ENCODE measurements at regions not wholly inside any gene's neighbourhood (a gene's known extent, or its start where the extent isn't known, plus 50 kb on each side); places are given as distances from the start of the nearest gene placed in this dataset.

- H3K9me3 Mint-ChIP-seq, result no peaks in the 10 kb centered on the region
- H3K4me3 Mint-ChIP-seq, result peak overlapping the region; percentile 25 to 32
- H3K27ac Mint-ChIP-seq, result peak overlapping the region; percentile 24 to 80
- DNase-seq (no peak), ATAC-seq (replicated peaks) (no peak)
- no peaks in the 10 kb centered on the region for H3K27me3 Mint-ChIP-seq
- H3K36me3 Mint-ChIP-seq (ENCODE audit: insufficient read depth), result peaks cover 1% of the 10 kb centered on the region
- peaks cover 21 to 28% of the 10 kb centered on the region in 2 donors for H3K4me1 Mint-ChIP-seq (ENCODE audit: low read depth in 2 of 2)
These were observed 81.7 kb upstream of the RIPOR2 start for GRCh38 chr6:25017486-25017885.

GRCh38 chr6:25017932-25018567 is 82.3 kb upstream of the RIPOR2 start:
- ATAC-seq (replicated peaks), result peak; percentile 85

GRCh38 chr6:25018568-25018954 is 82.8 kb upstream of the RIPOR2 start:
- Mint-ChIP-seq H3K36me3 (ENCODE audit: insufficient read depth) (peaks cover 8% of the 10 kb centered on the region), H3K9me3 (no peaks in the 10 kb centered on the region), H3K27ac (no peak overlapping the region), H3K27me3 (no peaks in the 10 kb centered on the region), H3K4me1 (ENCODE audit: low read depth in 2 of 2) (peaks cover 21 to 24% of the 10 kb centered on the region in 2 donors), H3K4me3 (no peak overlapping the region)
- ATAC-seq (replicated peaks) (no peak), DNase-seq (no peak)

More at GRCh38 chr6:25017932-25018567, 82.3 kb upstream of the RIPOR2 start:
- peak; percentile 71 to 77 (median 73) for DNase-seq
- peaks cover 21 to 27% of the 10 kb centered on the region in 2 donors for H3K4me1 Mint-ChIP-seq (ENCODE audit: low read depth in 2 of 2)
- H3K27me3 Mint-ChIP-seq, result no peaks in the 10 kb centered on the region
- peak overlapping the region; percentile 24 to 80 for H3K27ac Mint-ChIP-seq
- no peaks in the 10 kb centered on the region for H3K9me3 Mint-ChIP-seq
- H3K4me3 Mint-ChIP-seq, result peak overlapping the region in 1 of 2 donors; percentile 32
- H3K36me3 Mint-ChIP-seq (ENCODE audit: insufficient read depth), result peaks cover 6% of the 10 kb centered on the region

- no peak for DNase-seq
- H3K36me3 Mint-ChIP-seq (ENCODE audit: insufficient read depth), result peaks cover 17% of the 10 kb centered on the region
- no peak overlapping the region for H3K4me3 Mint-ChIP-seq
- no peak for ATAC-seq (replicated peaks)
- no peak overlapping the region for H3K27ac Mint-ChIP-seq
- H3K4me1 Mint-ChIP-seq (ENCODE audit: low read depth in 2 of 2), result peaks cover 23 to 32% of the 10 kb centered on the region in 2 donors
- no peaks in the 10 kb centered on the region for H3K9me3 Mint-ChIP-seq
- H3K27me3 Mint-ChIP-seq, result no peaks in the 10 kb centered on the region
These were observed 86.4 kb upstream of the RIPOR2 start for GRCh38 chr6:25022140-25022553.

- no peaks in the 10 kb centered on the region for H3K9me3 Mint-ChIP-seq
- no peak for ATAC-seq (replicated peaks)
- no peaks in the 10 kb centered on the region for H3K27me3 Mint-ChIP-seq
- peaks cover 25% of the 10 kb centered on the region for H3K36me3 Mint-ChIP-seq (ENCODE audit: insufficient read depth)
- peaks cover 23 to 25% of the 10 kb centered on the region in 2 donors for H3K4me1 Mint-ChIP-seq (ENCODE audit: low read depth in 2 of 2)
- H3K4me3 Mint-ChIP-seq, result no peak overlapping the region
- no peak for DNase-seq
- peak overlapping the region in 1 of 2 donors; percentile 80 for H3K27ac Mint-ChIP-seq
These were observed 88.0 kb upstream of the RIPOR2 start for GRCh38 chr6:25023781-25024180.

- Mint-ChIP-seq H3K27ac (peak overlapping the region in 1 of 2 donors; percentile 70), H3K9me3 (no peaks in the 10 kb centered on the region), H3K4me3 (peak overlapping the region in 1 of 2 donors; percentile 25), H3K4me1 (ENCODE audit: low read depth in 2 of 2) (peaks cover 23 to 25% of the 10 kb centered on the region in 2 donors), H3K36me3 (ENCODE audit: insufficient read depth) (peaks cover 27% of the 10 kb centered on the region), H3K27me3 (no peaks in the 10 kb centered on the region)
- ATAC-seq (replicated peaks) (no peak), DNase-seq (no peak)
These were observed 89.1 kb upstream of the RIPOR2 start for GRCh38 chr6:25024821-25025220.

- Mint-ChIP-seq H3K9me3 (no peaks in the 10 kb centered on the region), H3K36me3 (ENCODE audit: insufficient read depth) (peaks cover 32% of the 10 kb centered on the region), H3K27ac (peak overlapping the region in 1 of 2 donors; percentile 92), H3K27me3 (no peaks in the 10 kb centered on the region), H3K4me3 (peak overlapping the region in 1 of 2 donors; percentile 25), H3K4me1 (ENCODE audit: low read depth in 2 of 2) (peaks cover 23 to 25% of the 10 kb centered on the region in 2 donors)
- no peak for ATAC-seq (replicated peaks)
- no peak for DNase-seq
These were observed 89.6 kb upstream of the RIPOR2 start for GRCh38 chr6:25025248-25025918.

GRCh38 chr6:25025919-25026301 is 90.2 kb upstream of the RIPOR2 start:
- ATAC-seq (replicated peaks), result no peak

GRCh38 chr6:25026723-25027122 is 91.0 kb upstream of the RIPOR2 start:
- Mint-ChIP-seq H3K36me3 (ENCODE audit: insufficient read depth) (peaks cover 38% of the 10 kb centered on the region), H3K9me3 (no peaks in the 10 kb centered on the region), H3K4me3 (peak overlapping the region; percentile 12 to 20), H3K27ac (peak overlapping the region; percentile 91 to 92), H3K4me1 (ENCODE audit: low read depth in 2 of 2) (peaks cover 21 to 25% of the 10 kb centered on the region in 2 donors), H3K27me3 (no peaks in the 10 kb centered on the region)
- DNase-seq (no peak), ATAC-seq (replicated peaks) (no peak)

More at GRCh38 chr6:25025919-25026301, 90.2 kb upstream of the RIPOR2 start:
- no peaks in the 10 kb centered on the region for H3K27me3 Mint-ChIP-seq
- peaks cover 23 to 25% of the 10 kb centered on the region in 2 donors for H3K4me1 Mint-ChIP-seq (ENCODE audit: low read depth in 2 of 2)
- peaks cover 37% of the 10 kb centered on the region for H3K36me3 Mint-ChIP-seq (ENCODE audit: insufficient read depth)
- H3K9me3 Mint-ChIP-seq, result no peaks in the 10 kb centered on the region
- DNase-seq, result no peak
- H3K27ac Mint-ChIP-seq, result peak overlapping the region in 1 of 2 donors; percentile 92
- H3K4me3 Mint-ChIP-seq, result peak overlapping the region in 1 of 2 donors; percentile 1

- Mint-ChIP-seq H3K27me3 (no peaks in the 10 kb centered on the region), H3K4me3 (peak overlapping the region; percentile 65 to 80), H3K36me3 (ENCODE audit: insufficient read depth) (peaks cover 43% of the 10 kb centered on the region), H3K4me1 (ENCODE audit: low read depth in 2 of 2) (peaks cover 23 to 31% of the 10 kb centered on the region in 2 donors), H3K27ac (peak overlapping the region; percentile 91 to 92), H3K9me3 (no peaks in the 10 kb centered on the region)
- peak; percentile 62 to 73 (median 72) for DNase-seq
- ATAC-seq (replicated peaks), result peak; percentile 93
These were observed 91.6 kb upstream of the RIPOR2 start for GRCh38 chr6:25027221-25027916.

- H3K27me3 Mint-ChIP-seq, result no peaks in the 10 kb centered on the region
- DNase-seq, result no peak
- H3K4me3 Mint-ChIP-seq, result no peak overlapping the region
- H3K36me3 Mint-ChIP-seq (ENCODE audit: insufficient read depth), result peaks cover 35% of the 10 kb centered on the region
- peak overlapping the region in 1 of 2 donors; percentile 92 for H3K27ac Mint-ChIP-seq
- H3K9me3 Mint-ChIP-seq, result no peaks in the 10 kb centered on the region
- peaks cover 25 to 36% of the 10 kb centered on the region in 2 donors for H3K4me1 Mint-ChIP-seq (ENCODE audit: low read depth in 2 of 2)
- no peak for ATAC-seq (replicated peaks)
These were observed 92.6 kb upstream of the RIPOR2 start for GRCh38 chr6:25028328-25028727.

- ATAC-seq (replicated peaks) (no peak), DNase-seq (no peak)
- Mint-ChIP-seq H3K4me3 (peak overlapping the region in 1 of 2 donors; percentile 15), H3K27me3 (no peaks in the 10 kb centered on the region), H3K4me1 (ENCODE audit: low read depth in 2 of 2) (peaks cover 32 to 44% of the 10 kb centered on the region in 2 donors), H3K9me3 (no peaks in the 10 kb centered on the region), H3K27ac (peak overlapping the region; percentile 10 to 50), H3K36me3 (ENCODE audit: insufficient read depth) (peaks cover 26% of the 10 kb centered on the region)
These were observed 97.2 kb upstream of the RIPOR2 start for GRCh38 chr6:25032934-25033333.

GRCh38 chr6:25034431-25034921 is 98.7 kb upstream of the RIPOR2 start:
- Mint-ChIP-seq H3K27me3 (no peaks in the 10 kb centered on the region), H3K27ac (peak overlapping the region; percentile 95 to 99), H3K9me3 (no peaks in the 10 kb centered on the region), H3K36me3 (ENCODE audit: insufficient read depth) (peaks cover 23% of the 10 kb centered on the region), H3K4me1 (ENCODE audit: low read depth in 2 of 2) (peaks cover 40 to 59% of the 10 kb centered on the region in 2 donors), H3K4me3 (peak overlapping the region; percentile 69 to 81)
- no peak for DNase-seq
- ATAC-seq (replicated peaks), result peak; percentile 32
